CD4-positive, alpha-beta T cell (primary cell): ENCODE measurements at regions not wholly inside any gene's neighbourhood (a gene's known extent, or its start where the extent isn't known, plus 50 kb on each side); places are given as distances from the start of the nearest gene placed in this dataset.

Experiments
- ATAC-seq: fragments of 200-7000 bp; cut with Tn5 transposase; one replicate; pipeline ENCODE4 v1.10.0; 2022; ENCODE audit warnings: mild to moderate bottlenecking; ENCODE audit not compliant: poor library complexity
- CTCF ChIA-PET: fragments of 350-600 bp; sonication (Branson Sonifier 250); formaldehyde crosslinking; loops from one replicate; lab custom pipeline; 2021; ENCODE audit warnings: antibody characterized with exemption, inconsistent platforms; lab: Charles Lee
- POLR2A ChIA-PET: fragments of 350-600 bp; sonication (Branson Sonifier 250); formaldehyde crosslinking; loops from one replicate; lab custom pipeline; 2021; ENCODE audit warnings: antibody characterized with exemption, inconsistent platforms; lab: Charles Lee
- DNase-seq, 14 experiments: peaks; one replicate each; pipeline ENCODE4 v3.0.0-alpha.2; 2013 to 2020; ENCODE audit warnings: mixed read lengths in 2 of 14
- H3K27ac ChIP-seq, 2 donors: one replicate each; pipeline versions ENCODE4 v1.5.1 to v1.7.0; 2013; ENCODE audit warnings: low read length in 2 of 2, low read depth in 1 of 2, mild to moderate bottlenecking in 1 of 2
- H3K27me3 ChIP-seq, 2 experiments: 1 replicate in 1 of 2; 2 replicates in 1 of 2; pipeline versions ENCODE4 v1.6.1 to v1.7.0; 2013; ENCODE audit warnings: low read length in 2 of 2, control low read depth in 1 of 2, mild to moderate bottlenecking in 1 of 2, moderate library complexity in 1 of 2; ENCODE audit not compliant: insufficient read depth in 2 of 2, control insufficient read depth in 1 of 2
- H3K36me3 ChIP-seq: one replicate; pipeline ENCODE4 v1.6.1; 2013; ENCODE audit warnings: low read length, control low read depth; ENCODE audit not compliant: insufficient read depth
- H3K4me1 ChIP-seq: one replicate; pipeline ENCODE4 v1.6.1; 2013; ENCODE audit warnings: low read length, control low read depth; ENCODE audit not compliant: insufficient read depth
- H3K4me3 ChIP-seq: one replicate; pipeline ENCODE4 v1.5.1; 2013; ENCODE audit warnings: mild to moderate bottlenecking, low read length, moderate library complexity
- H3K9me3 ChIP-seq, 2 experiments: 1 replicate in 1 of 2; 2 replicates in 1 of 2; pipeline versions ENCODE4 v1.6.1 to v1.7.0; 2013; ENCODE audit warnings: low read length in 2 of 2, mild to moderate bottlenecking in 2 of 2, control low read depth in 1 of 2, moderate library complexity in 1 of 2; ENCODE audit not compliant: control insufficient read depth in 1 of 2, insufficient read depth in 1 of 2
- H3K27ac Mint-ChIP-seq: one replicate; pipeline ENCODE4 v1.8.0; 2020; ENCODE audit warnings: mixed read lengths
- H3K27me3 Mint-ChIP-seq: one replicate; pipeline ENCODE4 v1.8.0; 2021; ENCODE audit warnings: mixed read lengths
- H3K36me3 Mint-ChIP-seq: one replicate; pipeline ENCODE4 v1.8.0; 2021; ENCODE audit warnings: low read depth, mixed read lengths
- H3K4me1 Mint-ChIP-seq: one replicate; pipeline ENCODE4 v1.8.0; 2021; ENCODE audit warnings: low read depth, mixed read lengths
- H3K4me3 Mint-ChIP-seq: one replicate; pipeline ENCODE4 v1.8.0; 2020; ENCODE audit warnings: mild to moderate bottlenecking, mixed read lengths
- H3K9me3 Mint-ChIP-seq: one replicate; pipeline ENCODE4 v1.8.0; 2020; ENCODE audit warnings: mixed read lengths
- intact Hi-C, 2 experiments: fragments of 100-400 bp; cut with DNase I in 1 of 2; cut with micrococcal nuclease in 1 of 2; formaldehyde crosslinking; loops; one replicate each; pipeline versions ENCODE4 v1.15.1 to v1.9.0; 2023 to 2025; cut with DNase I, micrococcal nuclease
- TF ChIP-seq, protein P1 (sequence below): fragments of 200-600 bp; IDR thresholded peaks from one replicate; pipeline ENCODE4 v1.8.0; 2022; ENCODE audit warnings: antibody characterized with exemption, mild to moderate bottlenecking

DNA sequence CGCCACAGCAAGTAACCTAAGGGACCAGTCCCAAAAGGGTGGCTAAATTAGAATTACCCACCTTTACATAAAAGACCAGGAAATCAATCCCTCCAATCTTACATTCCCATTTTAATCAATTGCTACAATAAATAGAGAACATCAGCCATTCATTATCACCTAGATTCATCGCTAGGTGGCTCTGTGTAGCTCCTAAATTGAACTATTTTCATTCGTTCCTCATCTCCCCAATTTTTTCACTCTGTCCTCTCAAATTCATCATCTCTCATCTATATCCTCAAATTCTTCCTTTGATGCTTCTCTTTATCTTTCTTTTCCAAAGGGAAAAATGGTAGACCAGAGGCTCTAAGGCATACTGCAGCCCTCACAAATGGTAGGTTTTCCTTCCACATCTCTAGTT is 108.2 kb upstream of the TNC start:
- no peaks in the 10 kb centered on the region for H3K9me3 ChIP-seq
- no peak overlapping the region for H3K4me3 ChIP-seq
- ATAC-seq (no peak), DNase-seq (no peak)
- TF ChIP-seq, protein P1, sequence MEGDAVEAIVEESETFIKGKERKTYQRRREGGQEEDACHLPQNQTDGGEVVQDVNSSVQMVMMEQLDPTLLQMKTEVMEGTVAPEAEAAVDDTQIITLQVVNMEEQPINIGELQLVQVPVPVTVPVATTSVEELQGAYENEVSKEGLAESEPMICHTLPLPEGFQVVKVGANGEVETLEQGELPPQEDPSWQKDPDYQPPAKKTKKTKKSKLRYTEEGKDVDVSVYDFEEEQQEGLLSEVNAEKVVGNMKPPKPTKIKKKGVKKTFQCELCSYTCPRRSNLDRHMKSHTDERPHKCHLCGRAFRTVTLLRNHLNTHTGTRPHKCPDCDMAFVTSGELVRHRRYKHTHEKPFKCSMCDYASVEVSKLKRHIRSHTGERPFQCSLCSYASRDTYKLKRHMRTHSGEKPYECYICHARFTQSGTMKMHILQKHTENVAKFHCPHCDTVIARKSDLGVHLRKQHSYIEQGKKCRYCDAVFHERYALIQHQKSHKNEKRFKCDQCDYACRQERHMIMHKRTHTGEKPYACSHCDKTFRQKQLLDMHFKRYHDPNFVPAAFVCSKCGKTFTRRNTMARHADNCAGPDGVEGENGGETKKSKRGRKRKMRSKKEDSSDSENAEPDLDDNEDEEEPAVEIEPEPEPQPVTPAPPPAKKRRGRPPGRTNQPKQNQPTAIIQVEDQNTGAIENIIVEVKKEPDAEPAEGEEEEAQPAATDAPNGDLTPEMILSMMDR = no peak
- intact Hi-C loops = no loop called here
- ChIA-PET CTCF (no interaction called here), POLR2A (no interaction called here)
- no peak overlapping the region for H3K27ac ChIP-seq
- Mint-ChIP-seq H3K36me3 (no peaks in the 10 kb centered on the region), H3K27ac (no peak overlapping the region), H3K9me3 (peaks cover 2% of the 10 kb centered on the region), H3K4me3 (no peak overlapping the region), H3K27me3 (peaks cover 14% of the 10 kb centered on the region), H3K4me1 (no peaks in the 10 kb centered on the region)
- no peaks in the 10 kb centered on the region for H3K4me1 ChIP-seq
- H3K27me3 ChIP-seq = peaks cover 4 to 5% of the 10 kb centered on the region in 2 experiments
- no peaks in the 10 kb centered on the region for H3K36me3 ChIP-seq

DNA sequence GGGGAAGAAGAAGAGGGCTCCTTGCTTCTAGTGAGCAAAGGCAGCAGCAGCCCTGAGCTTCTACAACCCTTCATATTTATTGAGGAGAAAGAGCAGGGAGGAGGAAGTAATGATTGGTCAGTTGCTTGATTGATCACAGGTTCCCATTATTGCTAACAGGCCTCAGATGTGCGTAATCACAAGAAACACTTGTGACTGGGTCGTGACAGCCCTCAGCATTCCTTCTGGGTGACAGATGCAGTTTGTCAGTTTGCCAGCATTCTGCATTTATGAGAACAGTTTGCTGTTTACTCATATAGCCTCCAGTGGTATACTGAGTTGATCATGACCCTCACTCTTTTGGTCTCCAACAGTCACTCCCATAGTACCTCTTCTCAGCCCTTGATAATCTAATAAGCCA is 111.5 kb upstream of the TNC start:
- CTCF ChIA-PET = no interaction called here
- H3K4me3 ChIP-seq = no peak overlapping the region
- intact Hi-C loops = no loop called here
- peaks cover 4 to 7% of the 10 kb centered on the region in 2 experiments for H3K27me3 ChIP-seq
- no peaks in the 10 kb centered on the region for H3K4me1 ChIP-seq
- no peak for DNase-seq
- TF ChIP-seq, protein P1 = no peak
- no peak overlapping the region for H3K4me3 Mint-ChIP-seq
- POLR2A ChIA-PET = no interaction called here
- H3K27ac Mint-ChIP-seq = no peak overlapping the region
- no peaks in the 10 kb centered on the region for H3K36me3 ChIP-seq
- H3K36me3 Mint-ChIP-seq = no peaks in the 10 kb centered on the region
- no peaks in the 10 kb centered on the region for H3K9me3 ChIP-seq
- H3K4me1 Mint-ChIP-seq = no peaks in the 10 kb centered on the region
- H3K27me3 Mint-ChIP-seq = peaks cover 23% of the 10 kb centered on the region
- ATAC-seq = no peak
- peaks cover 2% of the 10 kb centered on the region for H3K9me3 Mint-ChIP-seq
- no peak overlapping the region for H3K27ac ChIP-seq

DNA sequence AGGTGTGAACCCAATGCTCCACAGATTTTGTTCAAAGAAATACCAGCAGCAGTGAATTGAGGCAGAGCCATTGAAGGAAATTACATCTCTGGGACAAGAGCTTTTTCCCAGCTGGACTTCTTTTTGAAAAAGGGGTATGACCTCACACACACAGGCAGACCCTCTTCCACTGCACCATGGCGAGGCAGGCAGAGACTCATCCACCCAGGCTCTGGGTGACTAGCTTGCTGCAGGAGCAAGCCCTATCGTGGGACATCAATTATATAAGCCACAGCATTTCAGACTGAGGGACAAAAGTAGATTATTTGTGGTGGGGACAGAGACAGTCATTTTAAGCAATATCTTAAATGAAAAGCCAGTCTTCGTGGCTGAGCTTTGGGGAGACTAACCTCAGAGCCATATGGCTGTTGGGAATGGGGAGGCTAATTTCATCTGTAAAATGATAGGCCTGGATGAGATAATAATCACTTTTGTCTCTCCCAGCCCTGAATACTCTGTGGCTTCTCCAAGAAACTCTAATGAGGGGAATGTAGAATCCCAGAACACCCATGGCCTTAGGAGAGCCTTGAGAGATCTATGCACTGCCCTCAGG is 113.1 kb upstream of the TNC start:
- Histone ChIP-seq H3K27me3 (peaks cover 2 to 4% of the 10 kb centered on the region in 2 experiments), H3K4me3 (no peak overlapping the region), H3K36me3 (no peaks in the 10 kb centered on the region), H3K9me3 (no peaks in the 10 kb centered on the region), H3K27ac (no peak overlapping the region), H3K4me1 (no peaks in the 10 kb centered on the region)
- intact Hi-C loops = no loop called here
- ATAC-seq (no peak), DNase-seq (no peak)
- no peaks in the 10 kb centered on the region for H3K36me3 Mint-ChIP-seq
- H3K27me3 Mint-ChIP-seq = peaks cover 31% of the 10 kb centered on the region
- TF ChIP-seq, protein P1 = no peak
- POLR2A ChIA-PET = no interaction called here
- H3K4me3 Mint-ChIP-seq = no peak overlapping the region
- no peak overlapping the region for H3K27ac Mint-ChIP-seq
- no peaks in the 10 kb centered on the region for H3K4me1 Mint-ChIP-seq
- CTCF ChIA-PET = no interaction called here
- peaks cover 2% of the 10 kb centered on the region for H3K9me3 Mint-ChIP-seq
